ENCODE measurements at regions not wholly inside any gene's neighbourhood (a gene's known extent, or its start where the extent isn't known, plus 50 kb on each side); places are given as distances from the start of the nearest gene placed in this dataset.

DNA sequence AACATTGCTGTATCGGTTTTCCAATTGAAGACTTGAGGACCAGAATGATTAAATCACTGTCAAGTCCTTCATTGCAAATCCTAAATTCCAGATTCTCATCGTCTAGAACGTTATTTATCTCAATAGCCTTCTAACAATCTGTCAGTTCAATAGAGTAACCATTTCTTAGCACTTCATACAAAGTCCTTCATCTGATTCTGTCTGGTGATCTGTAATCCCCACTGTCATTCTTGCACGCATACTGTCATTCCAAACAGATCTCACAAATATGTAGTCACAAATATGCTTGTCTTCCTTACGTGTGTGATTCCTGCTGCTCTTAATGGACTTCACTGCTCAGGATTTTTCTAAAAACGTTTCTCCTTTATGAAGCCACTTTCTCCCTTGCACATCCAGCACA lies 1197.5 kb downstream of the EFNB2 start:
- Mint-ChIP-seq H3K27ac (no peak overlapping the region), H3K36me3 (no peaks in the 10 kb centered on the region), H3K9me3 (peaks cover 4% of the 10 kb centered on the region in 2 donors)
- ATAC-seq (no peak), DNase-seq (ENCODE audit: low spot score in 2 of 2) (no peak)

DNA sequence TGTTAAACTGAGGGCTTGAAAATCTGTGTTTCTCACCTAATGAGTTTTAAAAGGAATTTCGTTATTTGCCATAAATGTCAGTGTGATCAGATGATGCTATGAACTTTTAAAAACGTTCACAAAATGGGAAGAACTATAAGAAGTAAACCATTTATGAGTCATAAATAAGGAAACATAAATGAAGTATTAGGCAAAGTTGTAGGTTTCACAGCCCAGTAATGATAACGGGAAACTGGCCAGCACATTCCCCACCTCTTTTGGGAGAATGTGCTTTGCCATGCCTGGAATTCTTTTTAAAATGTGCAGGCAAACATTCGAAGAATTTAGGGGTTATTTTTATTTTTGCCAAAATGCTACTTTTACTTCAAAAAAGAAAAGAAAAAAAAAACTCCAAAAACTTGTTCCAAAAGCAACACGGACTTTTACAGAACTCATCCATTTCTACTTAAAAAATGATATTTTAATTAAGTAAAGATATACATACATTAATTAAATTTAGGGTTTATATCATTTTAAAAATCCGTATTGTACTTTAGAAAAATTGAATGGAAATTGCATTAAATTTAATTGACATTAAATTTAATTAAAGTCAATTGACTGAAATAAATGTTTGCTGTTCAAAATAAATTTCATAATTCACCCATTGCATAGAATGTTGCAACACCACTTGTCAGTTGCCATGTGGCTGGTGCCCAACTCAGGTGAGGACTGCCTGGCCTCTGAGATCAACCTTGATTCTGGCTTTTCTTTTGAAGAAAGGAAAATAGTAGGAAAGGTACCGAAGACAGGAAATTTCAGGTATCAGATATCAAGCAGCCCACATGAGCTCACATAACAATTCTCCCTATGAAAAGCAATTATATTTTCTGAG lies 1198.5 kb downstream of the EFNB2 start:
- H3K9me3 Mint-ChIP-seq: peaks cover 4% of the 10 kb centered on the region in 2 donors
- DNase-seq (ENCODE audit: low spot score in 2 of 2) (no peak), ATAC-seq (no peak)
- H3K27ac Mint-ChIP-seq: no peak overlapping the region
- no peaks in the 10 kb centered on the region for H3K36me3 Mint-ChIP-seq

DNA sequence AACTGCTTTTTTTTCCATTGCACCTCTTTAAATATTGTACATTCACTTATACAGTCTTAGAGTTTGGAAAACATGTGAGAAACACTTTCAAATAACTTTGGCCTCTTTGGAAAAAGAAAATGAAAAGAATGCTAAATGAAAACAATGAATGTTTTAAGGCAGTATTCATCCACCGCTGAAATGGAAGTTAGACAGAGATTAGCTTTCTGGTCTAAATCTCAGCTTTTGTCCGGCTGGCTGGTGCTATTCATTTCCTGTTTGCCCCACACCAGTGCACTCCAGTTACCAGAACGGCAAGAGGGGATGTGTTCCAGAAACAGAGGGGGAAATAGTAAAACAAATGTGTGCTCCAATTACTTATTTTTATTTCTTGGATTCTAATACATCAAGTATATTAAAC lies 1201.3 kb downstream of the EFNB2 start:
- H3K36me3 Mint-ChIP-seq: no peaks in the 10 kb centered on the region
- no peak for ATAC-seq
- DNase-seq (ENCODE audit: low spot score in 2 of 2): no peak
- no peak overlapping the region for H3K27ac Mint-ChIP-seq
- H3K9me3 Mint-ChIP-seq: peaks cover 4 to 5% of the 10 kb centered on the region in 2 donors

DNA sequence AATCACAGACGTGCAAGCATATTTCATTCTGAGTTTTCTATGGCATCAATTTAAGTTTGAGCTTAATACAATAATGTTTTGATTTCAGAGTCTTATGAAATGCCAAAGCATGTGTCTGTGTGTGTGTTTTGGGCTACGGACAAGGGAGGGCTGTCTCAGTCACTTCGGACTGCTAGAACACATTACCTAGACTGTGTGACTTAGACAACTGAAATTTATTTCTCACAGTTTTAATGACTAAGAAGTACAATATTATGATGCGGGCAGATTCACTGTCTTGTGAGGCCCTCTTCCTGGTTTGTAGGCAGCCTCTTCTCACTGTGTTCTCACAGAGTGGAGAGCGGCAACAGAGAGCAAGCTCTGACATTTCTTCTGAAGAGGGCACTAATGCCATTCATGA lies 1202.0 kb downstream of the EFNB2 start:
- peaks cover 4 to 10% of the 10 kb centered on the region in 2 donors for H3K9me3 Mint-ChIP-seq
- no peak for ATAC-seq
- DNase-seq (ENCODE audit: low spot score in 2 of 2): no peak
- H3K27ac Mint-ChIP-seq: no peak overlapping the region
- peaks cover 0 to 5% of the 10 kb centered on the region in 2 donors for H3K36me3 Mint-ChIP-seq

DNA sequence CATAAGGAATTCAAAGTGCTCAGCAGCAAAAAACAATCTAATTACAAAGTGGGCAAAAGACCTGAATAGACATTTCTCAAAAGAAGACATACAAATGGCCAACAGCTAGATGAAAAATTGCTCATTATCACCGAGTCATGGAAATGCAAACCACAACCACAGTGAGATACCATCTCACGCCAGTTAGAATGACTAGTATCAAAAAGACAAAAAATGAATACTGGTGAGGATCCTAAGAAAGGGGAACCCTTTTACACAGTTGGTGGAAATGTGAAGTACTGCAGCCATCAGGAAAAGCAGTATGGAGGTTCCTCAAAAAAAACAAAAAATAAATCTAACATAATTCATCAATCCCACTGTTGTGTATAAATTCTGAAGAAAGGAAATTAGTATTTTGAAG lies 1206.1 kb downstream of the EFNB2 start:
- peaks cover 0 to 5% of the 10 kb centered on the region in 2 donors for H3K36me3 Mint-ChIP-seq
- peaks cover 4 to 10% of the 10 kb centered on the region in 2 donors for H3K9me3 Mint-ChIP-seq
- ATAC-seq: no peak
- H3K27ac Mint-ChIP-seq: no peak overlapping the region
- DNase-seq (ENCODE audit: low spot score in 2 of 2): no peak

DNA sequence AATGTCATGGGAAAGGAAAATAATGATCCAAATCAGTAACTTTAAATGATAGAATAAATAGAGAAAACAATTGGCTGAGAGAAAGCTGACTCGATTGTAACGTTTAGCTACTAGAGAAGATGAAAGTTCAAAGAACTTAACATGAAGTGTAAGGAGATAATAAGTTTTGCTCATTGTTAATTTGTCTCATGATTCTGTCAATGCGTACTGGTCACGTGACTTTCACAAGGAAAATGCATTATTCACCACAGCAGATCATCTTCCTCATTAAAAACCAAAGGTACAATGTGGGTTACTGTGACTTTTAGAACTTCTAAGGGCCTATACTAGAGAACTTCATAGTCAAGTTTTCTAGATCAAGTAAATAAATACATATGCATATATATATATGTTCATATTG lies 1207.2 kb downstream of the EFNB2 start:
- no peak for DNase-seq (ENCODE audit: low spot score in 2 of 2)
- no peak overlapping the region for H3K27ac Mint-ChIP-seq
- H3K36me3 Mint-ChIP-seq: peaks cover 0 to 5% of the 10 kb centered on the region in 2 donors
- ATAC-seq: no peak
- peaks cover 0 to 6% of the 10 kb centered on the region in 2 donors for H3K9me3 Mint-ChIP-seq

DNA sequence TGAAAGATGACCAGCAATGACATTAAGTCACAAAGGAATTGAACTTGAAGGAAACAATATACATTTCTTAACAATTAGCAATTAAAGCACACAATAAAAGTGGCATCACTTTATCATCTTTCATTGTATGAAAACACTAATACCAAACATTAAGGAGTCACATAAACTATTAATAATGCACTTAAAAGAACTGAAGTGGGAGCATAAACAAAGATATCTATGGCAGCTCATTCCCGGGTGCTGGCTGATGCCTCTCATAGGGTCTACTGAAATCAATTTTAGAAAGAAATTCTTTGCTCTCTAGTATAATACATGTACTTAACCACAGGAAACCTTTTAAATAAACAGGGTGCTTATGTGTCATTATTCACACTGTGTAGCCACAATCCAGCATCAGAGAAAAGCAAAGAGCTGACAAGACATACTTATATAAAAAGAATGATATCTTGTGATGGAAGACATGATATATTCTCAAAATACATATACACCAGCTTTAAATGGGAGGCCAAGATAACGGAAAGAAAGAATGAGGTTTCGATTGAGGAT lies 1207.8 kb downstream of the EFNB2 start:
- H3K9me3 Mint-ChIP-seq: peaks cover 0 to 6% of the 10 kb centered on the region in 2 donors
- ATAC-seq (no peak), DNase-seq (ENCODE audit: low spot score in 2 of 2) (no peak)
- H3K27ac Mint-ChIP-seq: no peak overlapping the region
- H3K36me3 Mint-ChIP-seq: peaks cover 0 to 5% of the 10 kb centered on the region in 2 donors

DNA sequence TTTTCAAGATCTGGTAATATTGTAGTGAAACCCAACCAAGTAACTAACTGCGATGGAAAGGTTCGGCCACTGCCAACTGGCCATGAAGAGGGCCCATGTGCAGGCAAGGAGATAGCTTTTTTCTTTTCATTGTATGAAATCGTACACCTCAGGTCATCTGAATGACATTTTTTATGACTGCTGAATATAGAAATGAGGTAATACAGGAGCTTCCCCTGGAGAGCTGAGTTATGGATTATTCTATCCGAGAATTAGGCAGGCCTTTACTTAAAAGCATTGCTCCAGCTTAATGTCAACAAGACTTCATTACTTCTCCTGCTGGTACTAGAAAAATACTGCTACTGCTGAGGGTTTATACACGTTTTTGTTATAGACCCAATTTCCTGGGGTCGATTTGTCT lies 1215.6 kb downstream of the EFNB2 start:
- no peak for DNase-seq (ENCODE audit: low spot score in 2 of 2)
- no peak overlapping the region for H3K27ac Mint-ChIP-seq
- ATAC-seq: no peak
- H3K9me3 Mint-ChIP-seq: no peaks in the 10 kb centered on the region
- no peaks in the 10 kb centered on the region for H3K36me3 Mint-ChIP-seq

DNA sequence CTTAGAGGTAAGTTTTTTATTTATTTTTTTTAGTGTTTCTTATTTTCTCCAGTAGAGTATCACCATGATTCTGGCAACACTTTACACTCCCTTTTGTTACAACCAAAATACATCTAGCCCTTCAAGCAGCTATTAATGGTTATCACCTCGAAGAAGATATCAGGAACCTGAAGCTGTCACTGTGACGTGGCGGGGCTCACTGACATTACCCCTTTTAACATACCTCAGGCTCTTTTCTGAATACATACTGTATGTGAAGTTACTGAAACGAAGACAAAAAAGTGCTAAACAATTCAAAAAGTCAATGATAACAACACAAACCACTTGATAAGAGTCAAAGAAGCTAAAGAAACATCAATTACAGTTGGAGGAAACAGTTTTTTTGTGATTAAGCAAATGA lies 1218.7 kb downstream of the EFNB2 start:
- ATAC-seq (no peak), DNase-seq (ENCODE audit: low spot score in 2 of 2) (no peak)
- H3K27ac Mint-ChIP-seq: no peak overlapping the region
- no peaks in the 10 kb centered on the region for H3K36me3 Mint-ChIP-seq
- no peaks in the 10 kb centered on the region for H3K9me3 Mint-ChIP-seq

DNA sequence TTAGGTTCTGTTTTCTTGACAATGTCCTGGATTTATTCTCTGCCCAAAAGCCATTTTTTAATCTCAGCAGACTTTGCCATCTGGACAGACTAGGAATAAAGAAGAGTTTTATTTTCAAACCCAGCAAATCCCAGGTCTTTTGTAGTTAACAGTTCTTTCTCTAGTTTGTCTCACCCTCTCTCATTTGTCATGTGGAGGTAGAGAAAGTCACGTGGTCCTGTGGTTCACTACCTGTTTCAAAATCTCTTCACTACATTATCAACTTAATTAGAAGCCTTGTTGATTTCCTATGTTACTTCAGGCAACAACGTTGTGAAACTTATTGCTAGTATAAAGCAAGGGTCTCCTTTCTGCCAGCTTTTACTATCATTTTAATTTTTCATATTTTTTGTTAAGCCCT lies 1222.6 kb downstream of the EFNB2 start:
- Mint-ChIP-seq H3K36me3 (no peaks in the 10 kb centered on the region), H3K9me3 (no peaks in the 10 kb centered on the region), H3K27ac (no peak overlapping the region)
- DNase-seq (ENCODE audit: low spot score in 2 of 2) (no peak), ATAC-seq (no peak)

DNA sequence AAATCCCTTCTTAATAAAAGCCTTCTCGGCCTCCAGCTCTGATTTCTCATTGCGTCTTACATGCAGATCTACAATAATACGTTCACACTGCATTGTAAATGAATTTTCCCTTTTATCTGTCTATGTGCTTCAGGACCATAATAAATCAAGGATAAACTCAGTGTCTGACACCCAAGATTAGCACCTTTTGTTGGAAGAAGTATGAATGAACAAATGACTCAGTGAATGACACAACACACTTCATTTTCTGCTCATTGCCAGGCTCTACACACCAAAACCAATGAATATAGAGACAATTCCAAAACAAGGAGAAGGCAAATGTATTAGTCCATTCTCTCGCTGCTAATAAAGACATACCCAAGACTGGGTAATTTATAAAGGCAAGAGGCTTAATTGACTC lies 1224.4 kb downstream of the EFNB2 start:
- Mint-ChIP-seq H3K27ac (no peak overlapping the region), H3K9me3 (no peaks in the 10 kb centered on the region), H3K36me3 (no peaks in the 10 kb centered on the region)
- ATAC-seq (no peak), DNase-seq (ENCODE audit: low spot score in 2 of 2) (no peak)

DNA sequence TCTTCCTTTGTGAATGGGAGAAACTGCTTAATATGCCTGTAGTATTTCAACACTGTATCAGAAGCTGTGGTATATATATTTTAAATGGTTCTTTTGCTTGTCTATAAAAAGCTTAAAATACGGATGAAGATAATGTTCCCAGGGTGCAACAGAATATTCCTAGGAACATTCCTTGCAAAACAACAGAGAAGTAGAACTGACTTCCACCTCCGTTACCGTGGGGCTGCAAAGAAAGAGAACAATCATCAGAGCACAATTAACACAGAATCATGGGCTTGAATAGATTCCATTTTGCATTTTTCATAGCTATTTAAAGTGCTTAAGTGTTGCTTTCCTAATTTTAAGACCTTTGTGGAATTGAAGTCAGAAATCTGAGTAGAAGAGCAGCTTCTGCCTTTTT lies 1227.7 kb downstream of the EFNB2 start:
- ATAC-seq: no peak
- H3K36me3 Mint-ChIP-seq: no peaks in the 10 kb centered on the region
- peaks cover 0 to 5% of the 10 kb centered on the region in 2 donors for H3K9me3 Mint-ChIP-seq
- no peak for DNase-seq (ENCODE audit: low spot score in 2 of 2)
- H3K27ac Mint-ChIP-seq: no peak overlapping the region

DNA sequence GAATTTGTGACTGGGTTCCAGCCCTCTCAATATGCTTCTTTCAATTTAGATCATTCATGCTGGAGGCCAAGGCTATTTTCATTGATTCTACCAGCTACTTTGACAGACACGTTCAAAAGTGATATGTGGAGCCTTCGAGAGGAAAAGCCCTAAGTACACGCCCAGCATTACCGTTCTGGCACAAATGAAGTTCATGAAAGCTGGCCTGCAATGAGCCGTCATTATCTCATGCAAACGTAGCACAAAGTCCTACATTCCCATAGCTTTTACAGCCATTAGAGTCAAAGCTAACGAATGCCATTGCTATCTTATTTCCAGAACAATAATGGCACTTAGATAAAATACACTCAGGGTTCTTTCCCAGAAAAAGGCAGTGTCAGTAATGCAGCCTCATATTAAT lies 1237.6 kb downstream of the EFNB2 start:
- H3K9me3 Mint-ChIP-seq: peaks cover 0 to 10% of the 10 kb centered on the region in 2 donors

DNA sequence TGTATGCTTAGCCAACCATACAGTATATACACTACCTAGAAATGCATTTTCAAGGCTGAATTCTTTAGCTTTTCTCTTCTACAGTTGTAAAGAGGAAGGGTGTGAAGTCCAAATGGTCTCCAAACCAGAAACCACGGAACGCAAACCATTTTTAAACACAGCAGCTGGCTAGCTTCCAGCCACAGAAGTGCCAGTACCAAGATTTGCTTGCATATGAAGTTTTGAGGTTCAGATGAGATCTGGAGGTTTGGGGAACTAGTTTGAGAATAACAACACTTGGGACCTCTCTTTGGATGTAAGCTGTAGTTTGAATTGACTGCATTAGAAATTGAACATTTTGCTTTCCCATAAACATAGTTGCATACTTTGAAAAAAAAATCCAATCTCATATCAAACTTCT lies 1243.5 kb downstream of the EFNB2 start:
- H3K36me3 Mint-ChIP-seq: no peaks in the 10 kb centered on the region
- no peak for ATAC-seq
- DNase-seq (ENCODE audit: low spot score in 2 of 2): no peak
- H3K9me3 Mint-ChIP-seq: peaks cover 0 to 10% of the 10 kb centered on the region in 2 donors
- H3K27ac Mint-ChIP-seq: no peak overlapping the region

More for the DNA sequence above, 1237.6 kb downstream of the EFNB2 start:
- ATAC-seq (no peak), DNase-seq (ENCODE audit: low spot score in 2 of 2) (no peak)
- H3K36me3 Mint-ChIP-seq: no peaks in the 10 kb centered on the region
- no peak overlapping the region for H3K27ac Mint-ChIP-seq

DNA sequence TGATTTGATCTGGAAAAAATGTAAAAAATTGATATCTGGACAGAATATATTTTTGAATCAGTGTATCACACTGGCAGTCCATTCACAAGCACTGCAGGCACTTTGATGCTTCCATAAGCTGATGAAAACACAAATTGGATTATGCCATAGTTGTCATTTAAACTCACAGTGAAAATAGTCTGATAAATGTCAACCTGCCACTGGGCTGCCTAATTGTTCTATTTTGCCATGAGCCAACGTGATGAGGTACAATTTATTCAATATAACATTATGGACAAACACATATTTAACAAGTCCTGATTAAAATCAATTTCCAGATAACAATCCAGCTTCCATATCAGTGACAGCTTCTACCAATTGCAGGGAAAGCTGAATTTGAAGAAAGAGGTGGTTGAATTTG lies 1244.9 kb downstream of the EFNB2 start:
- DNase-seq (ENCODE audit: low spot score in 2 of 2): no peak
- H3K27ac Mint-ChIP-seq: no peak overlapping the region
- no peaks in the 10 kb centered on the region for H3K36me3 Mint-ChIP-seq
- no peak for ATAC-seq
- peaks cover 0 to 8% of the 10 kb centered on the region in 2 donors for H3K9me3 Mint-ChIP-seq

DNA sequence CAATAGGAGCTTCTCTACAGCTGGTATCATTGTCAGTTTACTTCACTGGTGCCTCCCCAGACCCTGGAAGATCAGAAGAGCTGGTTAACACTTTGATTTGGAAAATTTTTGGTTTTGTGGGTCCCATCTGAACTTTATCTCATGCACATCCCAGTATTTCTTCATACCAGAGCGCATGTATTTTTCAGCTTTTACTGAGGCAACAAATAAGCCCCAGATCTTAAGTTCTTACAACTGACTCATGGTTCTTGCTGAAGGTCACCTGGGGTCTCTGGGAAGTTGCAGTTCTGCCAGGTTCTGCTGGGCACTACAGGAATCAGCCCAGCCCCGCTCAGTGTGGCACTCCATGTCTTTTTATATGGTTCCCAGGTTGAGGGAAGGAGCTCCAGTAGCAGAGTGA lies 1249.9 kb downstream of the EFNB2 start:
- ATAC-seq (no peak), DNase-seq (ENCODE audit: low spot score in 2 of 2) (no peak)
- no peaks in the 10 kb centered on the region for H3K9me3 Mint-ChIP-seq
- H3K36me3 Mint-ChIP-seq: no peaks in the 10 kb centered on the region
- no peak overlapping the region for H3K27ac Mint-ChIP-seq

DNA sequence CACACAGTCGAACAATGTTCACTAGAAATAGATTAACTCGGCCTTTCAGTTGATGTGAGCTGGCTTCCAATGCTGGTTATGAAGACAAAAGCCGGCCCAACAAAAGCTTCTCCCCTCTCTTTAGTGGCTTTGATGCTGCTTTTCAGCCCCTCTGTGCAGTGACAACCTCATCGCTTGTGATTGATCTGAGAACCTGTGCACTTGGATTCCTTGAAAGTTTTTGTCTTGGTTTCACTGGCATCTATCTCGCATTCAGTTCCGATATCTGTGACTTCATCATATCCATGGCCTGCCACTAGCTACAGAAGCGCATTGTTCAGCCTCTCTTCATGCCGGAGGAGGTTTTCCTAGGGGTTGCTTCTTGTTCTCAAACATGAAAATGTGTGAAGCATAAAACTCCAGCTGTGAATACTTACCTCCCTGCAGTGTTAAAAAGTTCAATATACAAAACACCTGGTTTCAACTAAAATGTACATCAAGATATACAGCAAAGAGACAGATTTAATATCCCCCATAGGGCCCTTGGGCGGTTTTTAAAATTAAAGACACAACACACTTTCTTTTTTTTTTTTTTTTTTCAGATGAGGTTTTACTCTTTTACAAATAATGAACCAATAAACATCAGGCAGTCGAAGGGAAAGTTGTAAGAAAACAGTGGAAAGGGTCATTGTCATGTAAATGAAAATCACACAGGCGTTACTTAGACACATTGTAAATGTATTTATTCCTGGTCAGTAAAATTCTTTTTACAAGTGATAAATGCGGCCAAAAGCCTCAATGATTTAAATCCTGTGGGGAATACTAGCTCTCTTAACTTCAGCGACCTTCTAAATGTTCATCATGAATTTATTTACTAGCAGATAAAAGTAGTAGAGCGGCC lies 1252.8 kb downstream of the EFNB2 start:
- H3K9me3 Mint-ChIP-seq: no peaks in the 10 kb centered on the region
- ATAC-seq (no peak), DNase-seq (ENCODE audit: low spot score in 2 of 2) (no peak)
- no peak overlapping the region for H3K27ac Mint-ChIP-seq
- H3K36me3 Mint-ChIP-seq: no peaks in the 10 kb centered on the region

All from activated naive CD4-positive, alpha-beta T cell treated with anti-CD3 and anti-CD28 coated beads, Interleukin-2, amount 50 U/mL, for 72 hours (primary cell).